GM21367 (cell line): ENCODE measurements at regions not wholly inside any gene's neighbourhood (a gene's known extent, or its start where the extent isn't known, plus 50 kb on each side); places are given as distances from the start of the nearest gene placed in this dataset.

Experiments
- ATAC-seq: cut with Tn5 transposase; IDR thresholded peaks from one replicate; pipeline ENCODE4 v1.9.1; 2021; ENCODE audit not compliant: unreplicated experiment

- no peak for ATAC-seq
Measured at GRCh38 chr7:106423821-106424475, 139.2 kb upstream of the NAMPT start.

DNA sequence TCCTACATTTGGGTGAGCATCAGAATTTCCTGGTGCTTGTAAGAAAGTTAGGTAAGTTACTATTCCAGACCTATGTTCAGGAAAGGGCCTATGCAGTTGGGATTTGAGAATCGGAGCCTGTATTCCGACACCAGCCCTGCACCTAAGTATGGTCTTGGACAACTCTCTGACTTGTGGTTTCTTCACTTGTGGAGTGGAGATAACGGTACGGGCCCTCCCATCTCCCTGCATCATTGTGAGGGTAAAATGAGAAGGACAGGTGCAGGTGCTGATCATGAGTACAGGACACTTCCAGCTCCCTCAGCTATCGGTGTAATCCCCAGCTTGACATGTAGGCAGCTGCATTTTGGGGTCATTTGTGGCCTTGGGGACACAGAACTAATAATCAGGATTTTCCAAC lies 138.3 kb upstream of the NAMPT start:
- ATAC-seq, result no peak

DNA sequence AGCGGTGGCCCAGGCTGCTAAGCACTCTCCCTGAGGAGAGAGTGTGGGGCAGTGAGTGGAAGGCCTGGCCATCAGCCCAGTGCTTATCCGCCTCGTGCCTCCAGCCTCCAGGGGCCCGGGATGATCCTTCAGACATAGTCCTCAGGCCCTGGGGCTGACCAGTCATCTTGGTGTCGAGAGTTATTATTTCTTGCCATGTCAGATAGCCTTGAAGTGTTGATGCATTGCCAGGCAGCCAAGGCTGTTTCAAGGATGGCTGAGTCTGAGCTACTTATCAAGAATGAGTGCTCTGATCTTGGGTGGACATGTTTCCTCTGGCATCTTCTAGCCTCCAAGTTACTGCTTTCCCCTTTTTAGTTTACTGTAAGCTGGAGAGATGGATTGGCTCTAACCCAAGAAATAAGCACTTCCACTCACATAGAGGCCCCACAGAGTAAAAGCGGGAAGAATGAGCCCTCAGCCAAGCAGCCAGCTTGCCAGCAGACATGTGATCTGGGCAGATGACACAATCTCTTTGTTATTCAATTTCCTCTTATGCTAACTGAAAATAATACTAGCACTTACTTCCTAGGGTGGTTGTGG lies 136.5 kb upstream of the NAMPT start:
- no peak for ATAC-seq

DNA sequence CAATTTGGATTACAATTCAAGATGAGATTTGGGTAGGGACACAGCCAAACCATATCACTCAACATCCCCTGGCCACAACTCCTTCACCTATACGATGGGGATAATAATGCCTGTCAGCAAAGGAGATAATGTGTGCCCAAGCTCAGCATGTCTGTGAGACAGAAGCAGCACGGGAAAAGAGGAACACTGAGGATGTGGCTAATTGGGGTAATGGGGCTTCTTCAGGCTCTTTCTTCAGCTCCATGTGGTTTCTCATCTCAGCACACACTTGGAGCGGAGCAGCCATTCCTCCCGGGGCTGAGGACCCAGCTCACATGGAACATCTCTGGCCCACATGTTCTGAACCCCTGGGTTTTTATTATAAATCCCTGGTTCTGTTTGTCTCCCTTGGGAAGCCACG lies 136.0 kb upstream of the NAMPT start:
- no peak for ATAC-seq

DNA sequence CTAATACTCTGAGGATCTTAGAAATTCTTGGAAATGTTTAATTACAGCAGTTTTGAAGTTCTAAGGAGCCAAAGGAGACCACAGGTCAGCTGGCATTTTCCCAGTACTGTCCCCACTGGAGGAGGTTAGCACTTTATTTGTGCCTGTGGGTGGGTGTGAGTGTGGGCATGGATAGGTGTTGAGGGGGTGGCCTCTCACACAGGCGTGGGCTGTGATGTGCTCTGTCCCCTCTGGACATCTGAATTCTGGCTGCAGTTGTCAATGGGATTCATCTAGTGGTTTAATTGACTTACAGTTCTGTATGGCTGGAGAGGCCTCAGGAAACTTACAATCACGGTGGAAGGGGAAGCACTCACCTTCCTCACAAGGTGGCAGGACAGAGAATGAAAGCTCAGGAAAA lies 135.4 kb upstream of the NAMPT start:
- ATAC-seq, result no peak

GRCh38 chr7:106419455-106420182 lies 134.8 kb upstream of the NAMPT start:
- ATAC-seq, result no peak

DNA sequence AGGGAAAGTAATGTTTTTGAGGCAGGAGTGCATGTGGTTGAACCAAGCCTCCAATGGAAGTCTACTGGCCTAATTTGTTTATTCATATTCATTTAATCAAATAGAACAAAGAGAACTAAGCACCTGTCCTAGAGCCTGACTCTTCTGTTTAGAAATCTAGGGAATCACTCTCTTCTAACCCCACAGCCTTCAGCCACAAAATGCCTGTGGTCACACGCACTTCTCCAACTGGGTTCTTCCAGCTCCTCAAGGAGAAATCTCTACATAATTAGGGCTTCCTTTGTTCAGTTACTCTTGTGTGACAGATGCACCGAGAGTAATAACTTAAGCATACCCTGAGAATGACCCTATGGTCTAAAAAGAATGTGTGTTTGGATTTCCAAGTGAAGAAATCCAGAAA lies 133.7 kb upstream of the NAMPT start:
- ATAC-seq, result no peak

GRCh38 chr7:106418094-106418493 lies 133.3 kb upstream of the NAMPT start:
- no peak for ATAC-seq

DNA sequence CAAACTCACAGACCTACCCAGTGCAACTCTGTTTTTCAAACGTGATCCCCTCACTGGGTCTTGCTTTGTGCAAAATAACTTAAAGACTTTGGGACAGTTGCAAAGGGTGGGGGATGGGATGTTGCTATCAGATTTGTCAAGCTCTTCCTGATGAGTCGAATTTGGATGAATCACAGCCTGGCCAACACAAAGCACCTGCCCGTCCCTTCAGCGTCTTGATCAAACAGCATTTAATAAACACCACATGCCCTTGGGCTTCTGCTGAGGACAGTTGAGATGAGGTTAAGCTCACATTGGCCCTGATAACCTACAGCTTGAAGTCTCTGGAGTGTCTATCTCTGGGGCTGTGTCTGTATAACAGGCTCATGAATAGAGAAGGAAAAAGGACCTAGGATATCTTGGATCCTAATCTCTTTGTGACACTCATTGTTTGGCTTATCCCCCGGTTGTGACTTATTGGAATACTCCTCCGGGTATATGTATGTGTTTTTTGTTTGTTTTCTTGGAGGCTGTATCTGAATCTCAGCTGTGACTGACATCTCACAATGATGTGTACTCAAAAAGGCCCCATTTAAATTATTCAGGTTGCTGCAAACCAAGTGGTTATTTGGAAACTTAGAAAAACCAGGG lies 132.6 kb upstream of the NAMPT start:
- ATAC-seq, result no peak

DNA sequence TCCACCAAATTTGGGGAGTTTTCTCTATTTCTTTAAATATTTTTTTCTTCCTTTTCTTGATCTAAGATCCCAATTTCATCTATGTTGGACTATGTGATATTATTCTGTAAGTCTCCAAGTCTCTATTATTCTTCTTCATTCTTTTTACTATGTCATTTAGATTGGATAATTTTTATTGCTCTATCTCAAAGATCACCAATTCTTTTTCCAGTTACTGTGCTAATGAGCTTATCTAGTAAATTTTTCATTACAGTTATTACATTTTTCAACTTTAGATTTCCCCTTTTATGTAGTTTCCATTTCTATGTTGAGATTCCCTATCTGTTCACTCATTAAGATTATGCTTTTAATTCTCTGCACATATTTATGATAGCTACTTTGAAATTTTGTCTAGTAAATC lies 131.6 kb upstream of the NAMPT start:
- ATAC-seq, result no peak

GRCh38 chr7:106415433-106415832 lies 130.7 kb upstream of the NAMPT start:
- no peak for ATAC-seq

GRCh38 chr7:106413446-106413845 lies 128.7 kb upstream of the NAMPT start:
- no peak for ATAC-seq

GRCh38 chr7:106405697-106406141 lies 120.9 kb upstream of the NAMPT start:
- ATAC-seq, result no peak

GRCh38 chr7:106402898-106403297 lies 118.1 kb upstream of the NAMPT start:
- no peak for ATAC-seq

GRCh38 chr7:106400923-106401322 lies 116.1 kb upstream of the NAMPT start:
- ATAC-seq, result no peak

DNA sequence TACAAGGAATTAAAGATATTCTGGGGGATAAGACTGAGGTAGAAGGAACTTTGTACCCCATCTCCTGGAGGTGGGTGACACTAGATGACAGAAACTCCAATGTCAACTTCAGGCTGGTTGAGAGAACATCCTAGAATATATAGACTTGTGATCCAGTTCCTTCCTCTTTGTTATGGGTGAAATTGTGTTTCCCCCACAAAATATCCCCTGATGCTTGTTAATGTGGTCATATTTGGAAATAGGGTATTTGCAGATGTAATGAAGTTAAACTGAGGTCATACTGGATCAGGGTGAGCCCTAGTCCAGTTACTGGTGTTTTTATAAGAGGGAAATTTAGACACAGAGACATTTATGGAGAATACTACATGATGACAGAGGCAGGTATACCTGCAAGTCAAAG lies 114.0 kb upstream of the NAMPT start:
- no peak for ATAC-seq

GRCh38 chr7:106397994-106398393 lies 113.2 kb upstream of the NAMPT start:
- ATAC-seq, result no peak

- ATAC-seq, result no peak
Measured at GRCh38 chr7:106394526-106394925, 109.7 kb upstream of the NAMPT start.

GRCh38 chr7:106393564-106394251 lies 108.9 kb upstream of the NAMPT start:
- ATAC-seq, result no peak

DNA sequence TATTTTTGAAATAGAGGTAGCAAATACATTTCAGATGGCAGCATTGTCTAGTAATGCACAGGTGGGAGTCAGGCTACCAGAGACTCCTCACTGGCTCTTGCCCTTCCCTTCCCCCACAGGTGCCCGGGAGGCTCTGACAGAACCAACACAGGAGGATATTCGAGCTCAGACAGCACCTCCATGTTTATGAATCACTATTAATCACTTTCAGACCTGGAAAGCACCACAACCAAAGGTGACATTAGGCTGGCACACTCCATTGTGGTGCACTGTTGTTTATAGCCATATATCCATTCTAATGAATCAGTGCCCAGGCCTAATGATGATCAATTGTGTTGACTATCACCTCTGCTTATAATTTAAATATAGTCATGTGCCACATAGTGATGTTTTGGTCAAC lies 107.8 kb upstream of the NAMPT start:
- ATAC-seq, result no peak

GRCh38 chr7:106392144-106392543 lies 107.4 kb upstream of the NAMPT start:
- ATAC-seq, result no peak
